ENCODE measurements at regions not wholly inside any gene's neighbourhood (a gene's known extent, or its start where the extent isn't known, plus 50 kb on each side); places are given as distances from the start of the nearest gene placed in this dataset.

DNA sequence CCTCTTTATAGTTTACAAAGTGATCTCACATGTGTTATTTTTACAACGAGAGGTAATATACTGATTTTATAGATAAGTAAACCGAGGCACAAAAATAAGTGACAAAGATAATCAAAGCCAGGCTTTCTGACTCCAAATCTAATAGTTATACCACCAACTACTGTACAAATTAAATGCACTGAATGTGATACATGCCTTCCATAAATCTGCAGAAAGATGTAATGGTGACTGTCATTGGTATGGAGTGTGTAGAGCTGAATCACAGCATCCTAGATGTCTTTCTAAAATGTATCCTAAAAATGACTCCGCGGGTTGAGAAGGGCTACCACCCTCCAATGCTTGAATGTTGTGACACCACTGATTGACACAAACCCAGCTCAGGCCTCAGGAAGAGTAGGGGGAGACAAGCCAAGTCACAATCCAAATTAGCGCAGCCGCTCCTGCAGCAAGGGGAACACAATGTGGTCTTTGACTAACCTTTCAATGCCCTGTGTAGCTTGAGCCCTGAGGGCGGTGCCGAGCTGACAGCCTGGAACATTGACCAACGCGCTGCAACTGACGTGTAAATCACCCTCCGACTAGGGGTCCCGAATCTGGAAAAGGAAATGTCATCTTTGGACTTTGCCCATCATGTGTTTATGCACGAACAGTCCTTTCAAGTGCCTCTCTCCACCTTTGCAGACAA lies 136.8 kb downstream of the OLIG3 start:
- TF ChIP-seq POLR2A (IDR thresholded peaks at IDR 0.05), result no peak
- TF ChIP-seq, protein P1, sequence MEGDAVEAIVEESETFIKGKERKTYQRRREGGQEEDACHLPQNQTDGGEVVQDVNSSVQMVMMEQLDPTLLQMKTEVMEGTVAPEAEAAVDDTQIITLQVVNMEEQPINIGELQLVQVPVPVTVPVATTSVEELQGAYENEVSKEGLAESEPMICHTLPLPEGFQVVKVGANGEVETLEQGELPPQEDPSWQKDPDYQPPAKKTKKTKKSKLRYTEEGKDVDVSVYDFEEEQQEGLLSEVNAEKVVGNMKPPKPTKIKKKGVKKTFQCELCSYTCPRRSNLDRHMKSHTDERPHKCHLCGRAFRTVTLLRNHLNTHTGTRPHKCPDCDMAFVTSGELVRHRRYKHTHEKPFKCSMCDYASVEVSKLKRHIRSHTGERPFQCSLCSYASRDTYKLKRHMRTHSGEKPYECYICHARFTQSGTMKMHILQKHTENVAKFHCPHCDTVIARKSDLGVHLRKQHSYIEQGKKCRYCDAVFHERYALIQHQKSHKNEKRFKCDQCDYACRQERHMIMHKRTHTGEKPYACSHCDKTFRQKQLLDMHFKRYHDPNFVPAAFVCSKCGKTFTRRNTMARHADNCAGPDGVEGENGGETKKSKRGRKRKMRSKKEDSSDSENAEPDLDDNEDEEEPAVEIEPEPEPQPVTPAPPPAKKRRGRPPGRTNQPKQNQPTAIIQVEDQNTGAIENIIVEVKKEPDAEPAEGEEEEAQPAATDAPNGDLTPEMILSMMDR (IDR thresholded peaks at IDR 0.05 in 8 of 11, conservative IDR thresholded peaks at IDR 0.05 in 3 of 11), result no peak
